Activated naive CD4-positive, alpha-beta T cell (primary cell): ENCODE measurements at regions not wholly inside any gene's neighbourhood (a gene's known extent, or its start where the extent isn't known, plus 50 kb on each side); places are given as distances from the start of the nearest gene placed in this dataset.

ENCODE experiments used
- DNase-seq, 4 experiments: peaks; one replicate each; lab custom pipeline; 2025; lab: John Stamatoyannopoulos, UW

DNA sequence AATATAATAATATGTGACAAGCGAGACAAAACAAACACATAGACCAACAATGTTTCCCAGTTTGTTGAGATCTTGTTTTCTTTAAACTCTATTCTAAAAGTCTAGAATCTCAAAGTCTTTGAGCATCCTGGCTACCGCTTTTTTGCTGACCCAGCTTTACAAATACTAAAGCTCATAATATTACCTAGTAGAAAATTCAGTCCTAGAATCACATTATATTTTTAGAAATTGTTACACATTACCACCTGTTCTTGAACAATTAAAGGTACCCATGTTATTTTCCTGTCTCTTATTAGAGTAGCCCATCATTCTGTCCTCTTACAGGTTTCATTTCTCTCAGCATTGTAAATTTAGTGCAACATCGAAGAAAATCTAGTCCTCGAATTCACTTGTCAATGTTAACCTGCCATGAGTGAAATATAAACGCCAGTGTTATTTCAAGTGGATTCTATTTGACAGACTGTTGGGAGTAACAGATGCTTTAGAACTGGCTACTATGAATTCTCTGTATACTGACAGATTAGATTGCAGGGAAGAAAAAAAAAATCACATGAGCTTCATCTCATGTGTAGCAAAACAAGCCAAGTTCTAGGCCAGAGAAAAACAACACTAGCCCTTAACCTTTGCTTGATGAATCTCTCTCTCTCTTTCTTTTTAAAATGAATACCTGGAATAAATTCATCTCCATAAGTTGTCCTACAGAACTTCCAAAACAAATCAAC lies 851.2 kb upstream of the ADAMTS5 start:
- DNase-seq, result no peak

DNA sequence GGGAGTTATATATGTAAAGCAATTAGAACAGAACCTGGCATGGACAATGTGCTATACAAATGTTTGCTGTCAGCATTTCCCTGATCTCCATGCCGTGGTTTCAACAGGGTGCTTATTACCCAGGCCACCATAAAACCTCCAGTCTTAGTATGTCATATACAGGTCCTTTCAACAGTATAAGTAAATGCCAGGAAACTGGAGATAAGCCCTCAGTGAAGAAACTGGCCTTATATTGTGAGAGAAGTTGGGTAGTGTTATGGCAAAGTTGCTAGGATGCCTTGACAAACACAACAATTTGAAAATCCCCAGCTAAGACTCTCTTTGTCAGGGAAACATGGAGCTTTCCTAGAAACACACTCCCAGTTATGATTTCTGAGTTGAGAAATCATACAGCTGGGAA lies 850.2 kb upstream of the ADAMTS5 start:
- DNase-seq, result no peak

DNA sequence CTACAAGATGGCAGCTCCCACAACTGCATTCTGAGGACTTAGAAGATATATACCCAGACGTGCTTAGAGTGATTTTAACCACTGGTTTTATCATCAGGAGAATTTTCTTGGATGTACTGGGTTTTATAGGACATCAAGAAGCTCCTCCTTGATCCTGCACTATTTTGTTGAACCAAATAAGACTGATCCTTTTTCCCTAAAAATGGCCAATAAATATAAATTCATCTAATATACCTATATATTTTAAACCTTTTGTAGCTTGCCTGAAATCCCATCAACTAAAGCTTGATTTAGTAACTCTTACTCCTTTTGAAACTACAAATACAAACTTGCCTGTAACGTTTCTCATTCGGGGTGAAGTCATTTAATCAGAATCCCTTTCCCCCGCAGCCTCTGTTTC lies 849.4 kb upstream of the ADAMTS5 start:
- no peak for DNase-seq

DNA sequence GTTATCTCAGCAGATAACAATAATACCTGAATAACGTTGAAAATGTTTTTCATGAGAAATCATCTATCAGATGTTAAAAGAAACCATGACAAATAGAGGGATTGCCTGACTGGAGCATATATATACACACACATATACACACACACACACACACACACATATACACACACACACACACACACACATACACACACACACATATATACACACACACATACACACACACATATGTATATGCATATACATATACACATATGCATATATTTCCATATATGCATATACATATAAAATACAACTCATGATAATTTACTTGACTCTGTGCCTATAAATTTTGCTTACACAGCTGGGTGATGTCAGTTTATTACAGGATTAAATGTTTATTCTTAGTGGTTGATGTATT lies 847.3 kb upstream of the ADAMTS5 start:
- no peak for DNase-seq

DNA sequence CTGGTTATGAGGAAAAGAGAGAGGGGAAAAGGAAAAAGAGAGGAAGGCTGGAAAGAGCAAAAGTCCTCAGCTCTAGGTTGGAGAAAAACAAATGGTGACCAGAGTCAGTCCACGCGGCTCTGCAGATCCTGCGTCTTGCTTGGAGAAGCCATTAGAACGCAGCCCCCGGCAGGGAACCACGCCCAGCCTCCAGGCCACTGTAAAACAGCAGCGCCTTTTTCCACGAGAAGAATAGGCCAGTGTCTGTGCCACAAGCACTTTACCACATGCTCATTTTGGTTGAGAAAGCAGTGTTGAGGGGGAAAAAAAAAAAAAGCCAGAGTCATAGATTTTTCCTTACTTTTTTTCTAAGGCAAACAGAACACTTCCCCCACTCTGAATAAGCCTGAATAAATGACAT lies 846.9 kb upstream of the ADAMTS5 start:
- DNase-seq, result no peak

DNA sequence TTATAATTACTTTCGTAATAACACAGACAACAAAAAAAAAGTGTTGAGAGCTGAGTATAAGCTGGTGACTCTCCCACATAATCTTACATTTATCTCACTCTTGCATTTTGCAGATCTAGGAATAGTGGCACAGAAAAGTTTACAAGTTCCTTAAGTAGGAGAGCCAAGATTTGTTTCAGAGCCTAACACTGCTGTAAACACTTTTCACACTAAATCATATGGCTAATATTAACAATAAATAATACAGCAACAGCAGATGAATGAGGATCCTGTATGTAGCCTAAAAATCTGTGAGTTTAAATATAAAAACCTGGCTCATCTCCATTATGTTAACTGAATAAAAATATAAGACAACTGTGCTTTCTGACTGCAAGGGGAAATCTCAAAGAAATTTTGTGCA lies 846.5 kb upstream of the ADAMTS5 start:
- no peak for DNase-seq

DNA sequence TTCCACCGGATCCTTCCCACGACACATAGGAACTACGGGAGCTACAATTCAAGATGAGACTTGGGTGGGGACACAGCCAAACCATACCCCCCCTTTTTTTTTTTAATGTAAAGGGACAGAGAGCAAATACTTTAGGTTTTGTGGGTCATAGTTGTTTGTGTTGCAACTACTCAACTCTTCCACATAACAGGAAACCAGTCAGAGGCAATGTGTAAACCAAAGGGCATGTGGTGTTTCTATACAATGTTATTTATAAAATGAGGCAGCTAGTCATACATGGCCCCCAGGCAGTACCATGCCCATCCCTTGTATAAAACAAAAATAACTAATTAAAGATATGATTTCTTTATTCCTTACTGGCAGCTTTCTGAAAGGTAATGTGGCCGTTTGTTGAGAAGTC lies 845.4 kb upstream of the ADAMTS5 start:
- DNase-seq, result no peak

DNA sequence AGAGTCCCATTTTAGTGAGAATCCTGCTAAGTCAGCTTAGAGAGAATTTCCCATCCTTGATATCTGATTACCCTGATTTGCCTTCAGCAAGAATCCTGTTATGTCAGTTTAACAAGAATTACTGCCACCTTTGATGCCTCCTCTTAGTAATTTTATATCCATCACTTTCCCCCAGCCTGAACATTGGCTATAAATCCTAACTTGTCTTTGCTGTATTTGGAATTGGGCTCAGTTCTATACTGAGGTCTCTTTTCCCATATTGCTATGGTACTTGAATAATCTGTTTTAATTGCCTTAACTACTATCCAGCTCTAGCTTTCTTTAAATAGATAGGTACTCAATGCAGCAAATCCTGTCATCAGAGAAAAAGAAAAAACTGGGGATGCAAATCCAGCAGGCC lies 842.0 kb upstream of the ADAMTS5 start:
- no peak for DNase-seq

DNA sequence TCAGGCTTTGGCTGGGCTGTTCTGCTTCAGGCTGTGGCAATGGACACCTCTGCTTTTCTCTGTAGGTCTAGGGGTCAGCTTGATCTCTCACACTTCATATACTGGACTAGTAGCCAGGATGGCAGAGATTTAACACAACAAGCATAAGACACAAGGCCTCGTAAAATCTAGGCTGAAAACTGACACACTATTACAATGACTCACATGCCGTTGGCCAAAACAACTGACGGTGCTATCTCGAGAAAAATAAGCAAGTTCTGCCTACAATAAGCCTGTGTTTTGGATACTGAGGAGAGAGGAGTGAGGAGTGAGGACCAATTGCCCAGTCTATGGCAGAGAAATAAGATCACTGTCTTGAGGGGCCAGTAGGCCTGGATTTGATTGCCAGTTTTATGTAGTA lies 840.7 kb upstream of the ADAMTS5 start:
- no peak for DNase-seq

DNA sequence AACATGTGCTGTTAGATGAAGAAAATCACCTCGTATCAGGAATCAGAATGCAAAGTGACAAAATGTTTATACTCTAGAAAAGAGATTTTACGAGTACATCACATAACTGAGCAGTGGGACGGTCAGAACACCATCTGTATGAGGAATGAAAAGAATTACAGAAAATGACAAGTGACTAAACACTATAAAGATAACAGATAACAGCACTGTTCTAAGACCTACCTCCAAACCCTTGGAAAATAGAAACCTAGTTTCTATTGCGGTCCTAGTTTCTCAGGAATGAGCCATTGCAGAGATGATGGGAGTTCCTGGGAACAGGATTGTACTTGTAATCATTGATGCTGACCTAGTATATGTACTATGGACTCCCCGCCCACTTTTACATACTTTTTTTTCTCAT lies 839.4 kb upstream of the ADAMTS5 start:
- DNase-seq, result no peak

DNA sequence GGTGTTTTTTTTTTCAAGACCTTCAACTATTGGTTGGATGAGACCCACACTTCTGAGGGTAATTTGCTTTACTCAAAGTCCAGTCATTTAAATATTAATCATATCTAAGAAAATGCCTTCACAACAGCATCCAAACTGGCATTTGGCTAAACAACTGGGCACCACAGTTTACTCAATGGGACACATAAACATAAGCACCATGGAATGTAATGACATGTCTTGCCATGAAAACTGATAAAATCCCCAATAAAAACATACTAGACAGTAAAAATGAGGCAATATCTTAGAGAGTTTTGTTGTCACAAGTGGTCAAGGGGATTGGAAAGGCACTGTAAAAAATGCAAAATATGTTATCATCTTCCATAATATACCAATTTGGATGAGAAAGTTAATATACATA lies 838.8 kb upstream of the ADAMTS5 start:
- no peak for DNase-seq

DNA sequence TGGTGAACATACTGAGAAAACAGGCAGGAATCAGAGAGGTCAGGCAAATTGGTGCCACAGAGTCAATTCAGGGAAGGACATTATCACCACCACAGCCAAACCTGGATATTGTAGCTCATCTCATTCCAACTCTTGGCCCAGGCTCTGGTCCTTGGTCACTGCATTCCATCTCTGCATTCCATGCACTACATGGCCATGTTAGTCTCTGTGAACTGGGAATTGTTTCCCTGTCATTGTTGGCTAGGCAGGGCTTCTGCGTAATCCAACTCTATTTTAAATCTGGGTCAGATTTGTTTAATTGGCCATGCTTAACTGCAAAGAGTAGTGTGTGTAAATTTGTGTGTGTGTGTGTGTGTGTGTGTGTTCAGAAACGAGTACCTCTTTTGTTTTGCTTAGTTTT lies 837.6 kb upstream of the ADAMTS5 start:
- no peak for DNase-seq

DNA sequence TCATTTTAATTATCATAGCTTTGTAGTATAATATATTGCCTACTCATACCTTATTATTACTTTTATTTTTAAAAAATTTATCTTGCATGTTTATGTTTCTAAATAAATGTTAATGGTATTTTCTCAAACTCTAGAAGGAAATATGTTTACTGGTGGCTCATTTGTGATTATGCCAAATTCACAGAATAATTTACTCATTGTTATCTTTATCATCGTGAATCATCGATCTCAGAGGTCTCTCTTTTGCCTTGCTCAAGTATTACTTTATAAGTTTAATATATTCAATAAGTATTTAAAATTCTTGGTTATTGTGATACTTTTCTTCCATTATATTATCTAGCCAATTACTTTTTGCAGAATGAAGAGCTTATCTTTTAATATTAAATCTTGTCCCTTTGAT lies 836.7 kb upstream of the ADAMTS5 start:
- DNase-seq, result no peak

DNA sequence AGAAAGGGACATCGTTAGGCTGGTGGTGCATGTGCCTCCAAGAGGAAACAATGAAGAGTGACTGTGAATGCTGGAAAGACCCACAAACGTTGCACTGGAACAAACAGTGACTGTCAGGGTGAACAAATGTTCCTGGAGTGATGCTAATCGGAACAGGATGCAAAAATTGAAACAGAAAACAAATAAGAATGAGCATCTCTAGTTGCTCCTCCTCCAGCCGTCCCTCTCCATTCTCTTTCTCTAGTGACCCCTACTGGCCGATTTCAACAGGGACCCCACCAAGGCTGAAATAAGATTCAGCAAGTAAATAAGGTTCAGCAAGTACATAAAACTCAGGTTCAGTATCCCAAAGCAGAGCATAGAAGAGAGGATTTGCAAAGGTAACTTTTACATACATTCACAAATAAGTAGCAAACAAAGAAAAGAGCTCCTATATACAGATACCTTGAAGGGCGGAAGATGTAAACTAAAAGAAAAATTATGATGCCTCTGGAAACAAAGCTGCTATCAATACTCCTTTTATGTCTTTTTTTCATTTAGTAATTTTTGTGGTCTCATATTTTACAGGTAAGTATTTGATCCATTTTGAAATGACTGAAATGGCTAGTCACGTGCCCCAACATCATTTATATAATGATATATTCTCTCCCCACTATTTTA lies 836.1 kb upstream of the ADAMTS5 start:
- DNase-seq, result no peak

DNA sequence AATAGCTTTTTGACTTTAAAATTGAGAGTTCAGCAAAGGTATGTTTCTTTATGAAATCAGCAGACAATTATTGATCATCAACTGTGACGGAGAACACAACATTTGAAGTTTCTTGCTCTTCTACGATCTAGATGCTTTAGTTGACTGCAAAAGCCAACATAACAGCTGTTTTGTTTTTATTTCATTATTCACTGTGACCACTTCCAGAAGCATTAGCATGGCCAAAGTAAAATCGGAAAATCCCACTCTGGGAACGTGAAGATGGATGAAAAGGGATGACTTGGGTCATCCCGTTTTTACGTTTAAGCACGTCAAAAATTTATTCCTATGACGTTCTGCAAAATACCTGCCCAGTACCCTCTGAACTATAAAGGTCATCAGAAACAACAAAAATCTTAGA lies 833.0 kb upstream of the ADAMTS5 start:
- DNase-seq, result no peak

DNA sequence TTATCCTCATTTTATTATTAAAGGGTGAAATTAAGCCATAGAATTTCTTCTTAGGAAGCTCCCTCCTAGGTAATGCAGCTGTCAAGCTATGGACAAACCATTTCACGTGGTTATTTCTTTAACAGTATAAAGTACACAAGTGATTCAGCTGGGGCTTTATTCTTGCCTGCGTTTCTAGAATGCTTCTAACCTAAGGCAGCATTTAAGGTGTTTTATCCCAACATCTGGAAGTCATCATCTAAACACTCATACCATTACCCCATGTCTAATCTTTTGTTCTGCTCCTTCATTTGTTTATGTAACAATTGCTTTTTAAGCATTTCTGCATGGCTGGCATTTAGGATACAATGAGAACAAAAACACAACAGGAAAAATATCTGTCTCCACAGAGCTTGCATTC lies 829.2 kb upstream of the ADAMTS5 start:
- no peak for DNase-seq

DNA sequence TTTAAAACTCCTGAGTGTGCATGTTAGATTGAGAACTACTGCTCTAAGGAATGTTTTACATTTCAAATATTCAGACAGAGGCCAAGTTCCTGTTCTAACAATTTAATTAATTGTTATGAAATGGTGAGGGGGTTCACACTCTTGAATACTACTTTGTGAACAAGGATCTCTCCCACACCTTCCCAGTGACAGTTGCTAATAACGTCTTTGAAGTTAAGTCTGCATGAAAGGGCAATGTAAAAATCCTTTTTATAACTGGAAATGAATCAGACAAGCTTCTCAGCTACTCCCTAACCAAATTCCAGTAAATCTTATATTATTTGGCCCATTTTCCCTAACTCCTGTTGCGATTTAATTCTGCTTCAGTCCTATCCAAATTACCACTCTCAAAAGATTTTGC lies 828.5 kb upstream of the ADAMTS5 start:
- no peak for DNase-seq

DNA sequence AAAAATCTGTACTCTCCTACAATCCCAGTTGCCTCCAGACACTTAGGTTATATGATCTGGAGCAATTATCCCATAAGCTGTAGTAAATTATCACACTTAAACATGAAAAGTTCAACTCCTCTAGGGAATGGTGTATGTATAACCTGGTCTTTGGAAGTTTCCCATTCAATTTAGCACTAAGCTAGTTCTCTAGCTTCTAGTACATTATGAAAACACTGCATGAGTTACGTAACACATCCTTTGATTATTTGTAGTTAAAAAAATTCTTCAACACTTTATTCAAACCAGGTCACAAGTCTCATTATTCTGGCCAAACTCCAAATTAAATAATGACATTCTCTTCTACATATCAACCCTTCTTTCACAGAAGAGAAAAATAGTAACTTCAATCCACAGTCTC lies 827.0 kb upstream of the ADAMTS5 start:
- DNase-seq, result no peak

DNA sequence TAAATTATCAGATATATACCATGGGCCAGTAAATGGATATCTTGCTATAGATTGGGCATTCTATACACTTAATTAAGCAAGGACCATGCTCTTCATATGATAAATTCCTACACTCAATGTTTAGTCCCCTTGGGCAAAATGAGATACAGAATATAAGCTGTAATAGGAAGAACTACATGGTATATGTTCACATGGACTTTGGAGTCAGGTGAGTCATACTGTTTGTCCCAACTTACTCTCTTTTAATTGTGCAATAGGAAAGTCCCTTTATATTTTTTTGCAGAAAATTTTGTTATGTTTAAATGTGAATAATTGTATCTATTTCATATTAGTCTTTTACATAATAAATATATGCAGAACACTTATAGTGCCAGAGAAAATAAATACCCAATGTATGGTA lies 820.2 kb upstream of the ADAMTS5 start:
- DNase-seq, result no peak

DNA sequence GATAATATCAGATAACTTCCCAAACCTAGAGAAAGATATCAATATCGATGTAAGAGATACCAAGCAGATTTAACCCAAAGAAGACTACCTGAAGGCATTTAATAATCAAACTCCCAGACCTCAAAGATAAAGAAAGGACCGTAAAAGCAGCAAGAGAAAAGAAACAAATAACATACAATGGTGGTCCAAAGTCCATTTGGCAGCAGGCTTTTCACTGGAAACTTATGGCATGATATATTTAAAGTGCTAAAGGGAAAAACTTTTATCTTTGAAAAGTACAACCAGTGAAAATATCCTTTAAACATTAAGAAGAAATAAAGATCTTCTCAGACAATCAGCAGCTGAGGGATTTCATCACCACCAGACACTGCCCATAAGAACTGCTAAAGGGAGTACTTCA lies 812.7 kb upstream of the ADAMTS5 start:
- DNase-seq, result no peak

DNA sequence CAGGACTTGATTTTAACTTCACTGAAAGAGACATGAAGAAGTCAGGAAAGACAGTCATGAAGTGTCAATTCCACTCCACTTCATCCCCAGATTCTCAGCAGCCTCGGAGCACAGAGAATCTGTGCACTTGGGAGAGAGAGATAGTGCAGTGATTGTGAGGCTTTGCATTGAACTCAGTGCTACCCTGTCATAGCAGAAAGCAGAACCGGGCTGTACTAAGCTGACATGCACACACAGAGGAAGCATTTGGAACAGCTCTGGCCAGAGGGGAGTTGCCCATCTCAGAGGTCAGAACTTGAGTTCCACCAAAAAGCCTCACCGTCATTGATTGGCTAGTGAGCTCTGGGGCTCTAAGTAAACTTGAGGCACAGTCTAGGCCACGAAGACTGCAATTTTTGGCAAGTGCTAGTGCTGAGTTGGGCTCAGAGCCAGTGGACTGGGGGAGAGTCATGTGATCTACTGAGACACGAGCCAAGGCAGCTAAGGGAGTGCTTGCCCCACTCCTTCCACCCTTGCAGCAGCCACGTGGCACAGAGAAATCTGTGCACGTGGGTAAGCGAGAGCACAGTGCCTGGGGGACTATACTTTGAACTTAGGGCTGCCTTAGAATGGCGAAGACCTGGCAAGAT lies 810.2 kb upstream of the ADAMTS5 start:
- DNase-seq, result no peak

DNA sequence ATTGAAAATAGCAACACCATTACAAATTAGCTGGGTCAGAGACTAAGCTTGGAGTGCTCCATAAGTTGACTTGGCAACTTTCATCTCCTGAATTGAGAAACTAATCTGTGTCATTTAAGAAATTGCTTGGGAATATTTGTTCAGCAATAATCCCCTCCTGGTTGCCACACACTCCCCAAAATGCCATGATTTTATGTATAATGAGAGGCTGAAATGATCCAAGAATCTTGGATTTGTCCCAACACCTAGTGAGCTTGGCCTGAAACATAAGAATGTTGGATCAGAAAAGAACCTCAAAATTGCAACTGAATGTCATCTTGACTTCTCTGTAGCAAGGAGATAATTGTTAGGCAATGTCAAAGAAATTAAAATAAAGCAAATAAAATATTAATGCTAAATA lies 805.9 kb upstream of the ADAMTS5 start:
- no peak for DNase-seq

DNA sequence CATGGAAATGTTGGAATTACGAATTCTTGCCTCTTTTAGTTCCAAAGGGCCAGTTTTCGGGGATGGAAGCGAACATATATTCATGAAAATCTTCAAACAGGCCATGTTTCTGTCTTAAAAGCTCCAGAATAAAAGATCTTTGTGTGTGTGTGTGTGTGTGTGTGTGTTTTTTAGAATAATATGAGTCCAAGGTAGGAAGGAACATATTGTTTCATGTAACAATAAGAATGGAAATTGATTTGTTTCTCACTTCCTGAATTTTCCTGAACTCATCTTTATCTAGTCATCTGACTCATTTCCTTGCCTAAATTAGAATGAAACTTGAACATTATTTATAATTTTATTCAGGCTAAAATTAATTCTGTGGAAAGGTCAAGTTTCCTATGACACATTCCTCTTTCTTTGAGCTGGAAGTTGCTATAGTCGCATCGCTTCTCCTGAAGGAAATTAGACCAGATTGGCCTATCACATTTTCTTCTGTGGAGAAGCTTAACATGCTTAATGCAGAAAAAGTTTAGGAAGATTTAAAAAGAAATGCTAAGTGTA lies 805.1 kb upstream of the ADAMTS5 start:
- no peak for DNase-seq
